Cardiac muscle cell (in vitro differentiated cells and primary cell): ENCODE measurements at regions not wholly inside any gene's neighbourhood (a gene's known extent, or its start where the extent isn't known, plus 50 kb on each side); places are given as distances from the start of the nearest gene placed in this dataset.

ENCODE experiments used
- DNase-seq, 2 donors: peaks; one replicate each; pipeline versions ENCODE4 v3.0.0 to v3.0.0-alpha.2; 2010 to 2017; ENCODE audit warnings: low read depth in 1 of 2, low spot score in 1 of 2
- H3K27ac ChIP-seq: fragments of 200-600 bp; sonication (generic); 2 replicates; pipeline ENCODE4 v1.5.1; 2016
- H3K27me3 ChIP-seq: fragments of 200-600 bp; sonication (generic); 2 replicates; pipeline ENCODE4 v1.6.0; 2016; ENCODE audit warnings: control low read depth
- H3K36me3 ChIP-seq: fragments of 200-600 bp; sonication (generic); 2 replicates; pipeline ENCODE4 v1.5.1; 2016; ENCODE audit warnings: control low read depth
- H3K4me1 ChIP-seq: fragments of 200-600 bp; sonication (generic); 2 replicates; pipeline ENCODE4 v1.8.1; 2017; ENCODE audit warnings: low read depth, mild to moderate bottlenecking, mixed run types
- H3K4me3 ChIP-seq: fragments of 200-600 bp; sonication (generic); 2 replicates; pipeline ENCODE4 v1.5.1; 2016; ENCODE audit warnings: mild to moderate bottlenecking
- H3K9me3 ChIP-seq: fragments of 200-600 bp; sonication (generic); 2 replicates; pipeline ENCODE4 v1.5.1; 2017; ENCODE audit warnings: low read depth, mild to moderate bottlenecking, control low read depth
- TF ChIP-seq, protein P1 (sequence below): IDR thresholded peaks from 2 replicates; pipeline ENCODE4 v1.5.1; 2012; ENCODE audit warnings: low read depth, mild to moderate bottlenecking, low read length

DNA sequence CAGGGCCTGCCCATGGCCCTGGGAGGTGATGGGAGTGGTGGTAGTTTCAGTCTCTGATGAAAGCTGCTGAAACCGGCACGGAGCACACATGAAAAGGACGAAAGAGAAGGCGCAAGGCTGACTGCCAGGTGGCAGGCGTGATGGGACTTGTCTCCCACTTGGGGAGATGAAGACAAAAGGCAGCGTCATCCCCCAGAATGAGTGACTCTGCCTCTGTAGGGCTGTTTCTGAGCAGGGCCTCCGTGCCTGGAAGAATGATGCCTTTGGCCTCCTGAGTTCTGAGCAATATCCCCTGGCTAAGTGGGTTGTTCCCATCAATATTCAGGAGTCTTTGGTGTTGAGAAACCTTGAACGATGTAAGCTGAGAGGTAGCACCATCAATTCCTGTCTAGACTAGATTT, 237.8 kb downstream of the OPA1 start:
- Histone ChIP-seq H3K27ac (no peak overlapping the region), H3K36me3 (no peaks in the 10 kb centered on the region), H3K4me3 (no peak overlapping the region), H3K27me3 (no peaks in the 10 kb centered on the region), H3K9me3 (no peaks in the 10 kb centered on the region), H3K4me1 (peaks cover 11% of the 10 kb centered on the region)
- TF ChIP-seq, protein P1, sequence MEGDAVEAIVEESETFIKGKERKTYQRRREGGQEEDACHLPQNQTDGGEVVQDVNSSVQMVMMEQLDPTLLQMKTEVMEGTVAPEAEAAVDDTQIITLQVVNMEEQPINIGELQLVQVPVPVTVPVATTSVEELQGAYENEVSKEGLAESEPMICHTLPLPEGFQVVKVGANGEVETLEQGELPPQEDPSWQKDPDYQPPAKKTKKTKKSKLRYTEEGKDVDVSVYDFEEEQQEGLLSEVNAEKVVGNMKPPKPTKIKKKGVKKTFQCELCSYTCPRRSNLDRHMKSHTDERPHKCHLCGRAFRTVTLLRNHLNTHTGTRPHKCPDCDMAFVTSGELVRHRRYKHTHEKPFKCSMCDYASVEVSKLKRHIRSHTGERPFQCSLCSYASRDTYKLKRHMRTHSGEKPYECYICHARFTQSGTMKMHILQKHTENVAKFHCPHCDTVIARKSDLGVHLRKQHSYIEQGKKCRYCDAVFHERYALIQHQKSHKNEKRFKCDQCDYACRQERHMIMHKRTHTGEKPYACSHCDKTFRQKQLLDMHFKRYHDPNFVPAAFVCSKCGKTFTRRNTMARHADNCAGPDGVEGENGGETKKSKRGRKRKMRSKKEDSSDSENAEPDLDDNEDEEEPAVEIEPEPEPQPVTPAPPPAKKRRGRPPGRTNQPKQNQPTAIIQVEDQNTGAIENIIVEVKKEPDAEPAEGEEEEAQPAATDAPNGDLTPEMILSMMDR = no peak
- no peak for DNase-seq

- H3K9me3 ChIP-seq = no peaks in the 10 kb centered on the region
- TF ChIP-seq, protein P1 = no peak
- peaks cover 11% of the 10 kb centered on the region for H3K4me1 ChIP-seq
- no peak for DNase-seq
- H3K27me3 ChIP-seq = no peaks in the 10 kb centered on the region
- H3K4me3 ChIP-seq = no peak overlapping the region
- H3K27ac ChIP-seq = no peak overlapping the region
- H3K36me3 ChIP-seq = no peaks in the 10 kb centered on the region
These were observed 238.8 kb downstream of the OPA1 start for GRCh38 chr3:193831495-193832455.

GRCh38 chr3:193832833-193833413, 239.9 kb downstream of the OPA1 start:
- no peaks in the 10 kb centered on the region for H3K27me3 ChIP-seq
- no peak overlapping the region for H3K4me3 ChIP-seq
- H3K36me3 ChIP-seq = no peaks in the 10 kb centered on the region
- DNase-seq = peak in 1 of 2 donors; percentile 79
- H3K4me1 ChIP-seq = peaks cover 12% of the 10 kb centered on the region
- no peaks in the 10 kb centered on the region for H3K9me3 ChIP-seq
- peak overlapping the region; percentile 4 for H3K27ac ChIP-seq
- TF ChIP-seq, protein P1 = no peak

GRCh38 chr3:193833592-193833991, 240.6 kb downstream of the OPA1 start:
- Histone ChIP-seq H3K27me3 (no peaks in the 10 kb centered on the region), H3K27ac (no peak overlapping the region), H3K9me3 (no peaks in the 10 kb centered on the region), H3K4me3 (no peak overlapping the region), H3K4me1 (peaks cover 12% of the 10 kb centered on the region), H3K36me3 (no peaks in the 10 kb centered on the region)
- TF ChIP-seq, protein P1 = no peak
- no peak for DNase-seq

DNA sequence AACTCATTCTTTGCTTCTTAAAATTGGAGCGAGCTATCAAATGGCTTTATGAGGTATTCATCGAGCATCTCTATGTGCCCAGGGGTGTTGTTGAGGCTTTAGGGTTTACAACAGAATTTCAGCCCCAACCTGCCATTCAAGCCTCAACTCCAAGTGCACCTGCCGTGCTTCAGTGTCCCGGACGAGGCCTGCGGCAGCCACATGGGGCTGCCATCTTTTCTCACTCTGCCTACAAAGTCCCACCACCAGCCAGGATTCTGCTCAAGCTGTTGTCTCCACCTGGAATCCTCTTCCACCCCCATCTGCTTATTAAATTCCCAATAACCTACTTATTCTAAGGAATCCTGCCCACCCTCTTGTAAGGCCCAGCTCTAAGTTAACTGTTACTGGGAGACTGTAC, 242.4 kb downstream of the OPA1 start:
- no peak for DNase-seq
- H3K27ac ChIP-seq = no peak overlapping the region
- H3K4me1 ChIP-seq = peaks cover 12% of the 10 kb centered on the region
- no peaks in the 10 kb centered on the region for H3K27me3 ChIP-seq
- TF ChIP-seq, protein P1 = no peak
- H3K9me3 ChIP-seq = no peaks in the 10 kb centered on the region
- no peaks in the 10 kb centered on the region for H3K36me3 ChIP-seq
- no peak overlapping the region for H3K4me3 ChIP-seq
